Upper lobe of left lung (tissue), 6 donors: ENCODE measurements at regions not wholly inside any gene's neighbourhood (a gene's known extent, or its start where the extent isn't known, plus 50 kb on each side); places are given as distances from the start of the nearest gene placed in this dataset.

Experiments used
- ATAC-seq, 2 donors: fragments of 200-7000 bp; cut with Tn5 transposase; one replicate each; pipeline ENCODE4 v1.9.1; 2022; ENCODE audit warnings: mild to moderate bottlenecking in 2 of 2, moderate library complexity in 2 of 2; ENCODE audit not compliant: low FRiP score in 2 of 2
- DNase-seq, 2 donors: peaks; one replicate each; pipeline ENCODE4 v3.0.0-alpha.2; 2019 to 2020
- H3K27ac ChIP-seq, 4 donors: fragments of 200-600 bp; sonication (generic); one replicate each; pipeline ENCODE4 v1.5.1; 2016 to 2019
- H3K27me3 ChIP-seq, 4 donors: fragments of 200-600 bp; sonication (generic); one replicate each; pipeline ENCODE4 v1.5.1; 2017 to 2019
- H3K36me3 ChIP-seq, 4 donors: fragments of 200-600 bp; sonication (generic); one replicate each; pipeline ENCODE4 v1.5.1; 2016 to 2019
- H3K4me1 ChIP-seq, 4 donors: fragments of 200-600 bp; sonication (generic); one replicate each; pipeline ENCODE4 v1.5.1; 2018 to 2019
- H3K4me3 ChIP-seq, 4 donors: fragments of 200-600 bp; sonication (generic); one replicate each; pipeline ENCODE4 v1.5.1; 2017 to 2019; ENCODE audit warnings: mild to moderate bottlenecking in 2 of 4, moderate library complexity in 1 of 4
- H3K9me3 ChIP-seq, 4 donors: fragments of 200-600 bp; sonication (generic); one replicate each; pipeline ENCODE4 v1.5.1; 2018 to 2019
- CTCF ChIP-seq, 6 experiments: fragments of 450-650 bp in 4 of 6; fragments of 200-600 bp in 2 of 6; sonication (generic) in 2 of 6; IDR thresholded peaks; one replicate each; pipeline ENCODE4 v1.5.1; 2016 to 2019; ENCODE audit warnings: antibody characterized with exemption in 6 of 6
- EP300 ChIP-seq, 4 donors: sonication (generic); formaldehyde crosslinking; IDR thresholded peaks; one replicate each; pipeline ENCODE4 v1.5.1; 2017; ENCODE audit warnings: antibody characterized with exemption in 4 of 4, control low read depth in 2 of 4
- POLR2A ChIP-seq, 4 donors: fragments of 450-650 bp; IDR thresholded peaks; one replicate each; pipeline ENCODE4 v1.5.1; 2016 to 2017; ENCODE audit warnings: antibody characterized with exemption in 4 of 4, mild to moderate bottlenecking in 2 of 4
- POLR2AphosphoS5 ChIP-seq, 2 donors: sonication (generic); formaldehyde crosslinking; IDR thresholded peaks; one replicate each; pipeline ENCODE4 v1.5.1; 2017; ENCODE audit warnings: antibody characterized with exemption in 2 of 2
- WGBS, 2 donors: methylation state at CpG; one replicate each; pipeline ENCODE4 v1.1.5; 2017 to 2018; 5-methylcytosine and 5-hydroxymethylcytosine counted together
- donor health status: DM: no; HTN: no; CAD: no; lungs with moderate emphysema.
- donor health status: DM: no; HTN: yes; CAD: no; lungs with severe emphysema.

DNA sequence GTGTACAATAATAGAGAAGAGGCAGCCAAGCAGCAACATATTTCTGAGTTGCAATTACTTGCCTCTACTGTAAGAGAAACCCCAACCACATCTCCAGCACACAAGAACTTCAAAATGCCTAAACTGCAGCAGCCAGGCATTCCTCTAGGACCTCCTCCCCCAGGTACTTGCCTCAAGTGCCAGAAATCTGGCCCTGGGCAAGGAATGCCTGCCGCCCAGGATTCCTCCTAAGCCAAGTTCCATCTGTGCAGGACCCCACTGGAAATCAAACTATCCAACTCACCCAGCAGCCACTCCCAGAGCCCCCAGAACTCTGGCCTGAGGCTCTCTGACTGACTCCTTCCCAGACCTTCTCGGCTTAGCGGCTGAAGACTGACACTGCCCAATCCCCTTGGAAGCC, 336.8 kb upstream of the RGMB start:
- DNase-seq (no peak), ATAC-seq (no peak)
- Histone ChIP-seq H3K4me3 (no peak overlapping the region), H3K27me3 (no peaks in the 10 kb centered on the region), H3K9me3 (peaks cover 0 to 9% (median 6%) of the 10 kb centered on the region in 4 donors), H3K4me1 (no peaks in the 10 kb centered on the region), H3K27ac (no peak overlapping the region), H3K36me3 (no peaks in the 10 kb centered on the region)
- TF ChIP-seq POLR2AphosphoS5 (IDR thresholded peaks at IDR 0.05) (no peak), POLR2A (IDR thresholded peaks at IDR 0.05) (no peak), CTCF (IDR thresholded peaks at IDR 0.05) (no peak), EP300 (IDR thresholded peaks at IDR 0.05) (no peak)
- 81 to 87% methylated on average over 3 of the region's 3 CpGs for WGBS, 2 donors

DNA sequence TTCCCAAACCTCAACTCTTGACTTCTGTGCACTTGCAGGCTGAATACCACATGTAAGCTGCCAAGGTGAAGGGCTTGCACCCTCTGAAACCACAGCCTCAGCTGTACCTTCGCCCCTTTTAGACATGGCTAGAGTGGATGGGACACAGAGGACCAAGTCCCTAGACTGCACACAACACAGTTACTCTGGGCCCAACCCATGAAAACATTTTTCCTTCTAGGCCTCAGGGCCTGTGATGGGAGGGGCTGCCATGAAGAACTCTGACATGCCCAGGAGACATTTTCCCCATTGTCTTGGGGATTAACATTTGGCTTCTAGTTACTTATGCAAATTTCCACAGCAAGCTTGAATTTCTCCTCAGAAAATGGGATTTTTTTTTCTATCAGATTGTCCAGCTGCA, 331.0 kb upstream of the RGMB start:
- no peak for ATAC-seq
- no peak for TF ChIP-seq POLR2AphosphoS5 (IDR thresholded peaks at IDR 0.05)
- no peak for TF ChIP-seq POLR2A (IDR thresholded peaks at IDR 0.05)
- no peak for TF ChIP-seq CTCF (IDR thresholded peaks at IDR 0.05)
- TF ChIP-seq EP300 (IDR thresholded peaks at IDR 0.05), result no peak
- Histone ChIP-seq H3K4me3 (no peak overlapping the region), H3K9me3 (peaks cover 0 to 16% (median 8%) of the 10 kb centered on the region in 4 donors), H3K27ac (no peak overlapping the region), H3K36me3 (no peaks in the 10 kb centered on the region), H3K4me1 (no peaks in the 10 kb centered on the region), H3K27me3 (no peaks in the 10 kb centered on the region)
- DNase-seq, result no peak
- 93 to 100% methylated on average over 1 of the region's 1 CpG for WGBS, 2 donors

DNA sequence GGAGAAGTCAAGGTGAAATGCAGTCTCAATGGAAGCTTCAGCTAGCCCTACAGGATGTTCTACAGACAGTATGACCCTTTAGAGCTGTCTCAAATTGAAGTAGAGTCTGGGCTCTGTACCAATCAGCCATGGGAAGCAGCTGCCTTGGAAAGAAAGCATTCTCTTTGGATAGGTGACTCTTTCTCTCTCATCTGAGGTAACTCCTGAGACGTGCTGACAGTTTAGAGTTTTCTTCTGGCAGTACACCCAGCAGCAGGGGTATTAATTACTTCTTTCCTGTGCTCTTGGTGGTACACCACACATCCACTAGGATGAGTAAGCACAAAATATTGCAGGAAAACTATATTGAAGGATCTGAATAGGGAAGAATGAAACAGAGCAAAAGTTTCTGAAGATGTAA, 329.6 kb upstream of the RGMB start:
- H3K4me1 ChIP-seq, result no peaks in the 10 kb centered on the region
- no peak overlapping the region for H3K4me3 ChIP-seq
- TF ChIP-seq EP300 (IDR thresholded peaks at IDR 0.05) (no peak), POLR2AphosphoS5 (IDR thresholded peaks at IDR 0.05) (no peak), CTCF (IDR thresholded peaks at IDR 0.05) (no peak), POLR2A (IDR thresholded peaks at IDR 0.05) (no peak)
- no peaks in the 10 kb centered on the region for H3K27me3 ChIP-seq
- WGBS, 2 donors, result 61 to 67% methylated on average over 1 of the region's 1 CpG
- no peak for DNase-seq
- peaks cover 0 to 16% (median 8%) of the 10 kb centered on the region in 4 donors for H3K9me3 ChIP-seq
- H3K36me3 ChIP-seq, result no peaks in the 10 kb centered on the region
- no peak for ATAC-seq
- H3K27ac ChIP-seq, result no peak overlapping the region

DNA sequence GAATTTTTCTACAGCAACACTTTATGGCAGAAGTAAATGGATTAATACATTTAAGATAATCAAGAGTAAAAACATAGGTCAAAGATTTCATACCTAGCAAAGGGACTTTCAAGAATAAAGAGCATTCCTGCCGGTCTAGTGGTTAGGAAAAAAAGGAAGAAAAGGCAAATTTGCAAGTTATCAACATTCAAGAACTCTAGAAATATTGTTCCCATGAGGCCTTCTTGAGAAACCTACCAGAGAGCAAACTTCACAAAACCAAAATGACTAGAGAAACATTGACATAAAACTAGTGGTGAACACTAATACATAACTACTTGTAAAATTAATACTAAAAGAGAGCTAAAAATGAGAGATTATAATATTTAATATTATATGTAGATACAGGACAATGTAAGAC, 320.2 kb upstream of the RGMB start:
- Histone ChIP-seq H3K4me3 (no peak overlapping the region), H3K4me1 (peaks cover 0 to 12% (median 4%) of the 10 kb centered on the region in 4 donors), H3K9me3 (no peaks in the 10 kb centered on the region), H3K27me3 (no peaks in the 10 kb centered on the region), H3K27ac (no peak overlapping the region), H3K36me3 (no peaks in the 10 kb centered on the region)
- TF ChIP-seq POLR2A (IDR thresholded peaks at IDR 0.05) (no peak), POLR2AphosphoS5 (IDR thresholded peaks at IDR 0.05) (no peak), EP300 (IDR thresholded peaks at IDR 0.05) (no peak), CTCF (IDR thresholded peaks at IDR 0.05) (no peak)
- DNase-seq, result no peak
- 69 to 72% methylated on average over 1 of the region's 1 CpG for WGBS, 2 donors
- ATAC-seq, result no peak

DNA sequence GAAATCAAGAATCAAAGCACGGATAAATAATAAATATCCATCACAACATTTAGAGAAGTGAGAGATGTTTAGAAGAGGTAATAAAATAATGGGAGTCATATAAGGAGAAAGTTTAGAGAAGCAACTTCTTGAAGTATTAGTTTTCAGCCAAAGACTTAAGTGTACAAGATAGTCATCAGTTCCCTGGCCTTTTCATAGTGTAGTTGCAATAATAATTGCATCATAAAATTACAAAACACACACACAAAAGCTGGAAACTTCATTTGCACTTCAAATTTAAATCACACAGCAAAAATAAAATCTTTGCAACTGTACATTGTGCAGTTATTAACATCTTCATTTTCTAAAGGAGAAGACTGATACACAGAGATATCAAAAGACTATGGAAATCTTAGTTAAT, 319.1 kb upstream of the RGMB start:
- no peak for ATAC-seq
- 78 to 86% methylated on average over 1 of the region's 1 CpG for WGBS, 2 donors

More for the DNA sequence above, 319.1 kb upstream of the RGMB start:
- Histone ChIP-seq H3K27me3 (no peaks in the 10 kb centered on the region), H3K4me1 (peaks cover 0 to 12% (median 4%) of the 10 kb centered on the region in 4 donors), H3K36me3 (no peaks in the 10 kb centered on the region), H3K27ac (no peak overlapping the region), H3K4me3 (no peak overlapping the region), H3K9me3 (no peaks in the 10 kb centered on the region)
- no peak for DNase-seq
- no peak for TF ChIP-seq EP300 (IDR thresholded peaks at IDR 0.05)
- no peak for TF ChIP-seq POLR2AphosphoS5 (IDR thresholded peaks at IDR 0.05)
- TF ChIP-seq POLR2A (IDR thresholded peaks at IDR 0.05), result no peak
- no peak for TF ChIP-seq CTCF (IDR thresholded peaks at IDR 0.05)
